Adrenal gland (tissue), 5 donors: ENCODE measurements at regions not wholly inside any gene's neighbourhood (a gene's known extent, or its start where the extent isn't known, plus 50 kb on each side); places are given as distances from the start of the nearest gene placed in this dataset.
"Not testable (repeated sequence)": the region's sequence is repeated elsewhere in the genome, so short reads cannot be mapped to it uniquely, and the experiment has no call there.

Experiments
- CTCF ChIP-seq, 6 experiments: fragments of 450-650 bp in 4 of 6; fragments of 200-600 bp in 2 of 6; sonication (generic) in 1 of 6; IDR thresholded peaks; 1 replicate in 5 of 6; 2 replicates in 1 of 6; pipeline versions ENCODE4 v1.5.1 to v1.8.0; 2016 to 2021; ENCODE audit warnings: antibody characterized with exemption in 6 of 6, mild to moderate bottlenecking in 2 of 6, moderate library complexity in 1 of 6
- POLR2A ChIP-seq, 2 donors: fragments of 450-650 bp; IDR thresholded peaks; one replicate each; pipeline ENCODE4 v1.6.1; 2017; ENCODE audit warnings: antibody characterized with exemption in 2 of 2, mild to moderate bottlenecking in 2 of 2, moderate library complexity in 1 of 2
- donor health status: DM: no; HTN: no; CAD: no.

GRCh38 chr11:90613037-90613436 is 390.2 kb upstream of the CHORDC1 start:
- not testable (repeated sequence) for TF ChIP-seq CTCF, POLR2A (IDR thresholded peaks at IDR 0.05)
